K562 (cell line): ENCODE measurements at regions not wholly inside any gene's neighbourhood (a gene's known extent, or its start where the extent isn't known, plus 50 kb on each side); places are given as distances from the start of the nearest gene placed in this dataset.

Source experiments
- ATAC-seq: fragments of 200-7000 bp; cut with Tn5 transposase; 3 replicates; pipeline ENCODE4 v1.9.1; 2020; ENCODE audit warnings: moderate library complexity
- BruUV-seq: library from RNA; stranded (reverse); fragments of 400-500 nt; replicated peaks from 2 replicates; lab custom pipeline; 2021; lab: Mats Ljungman, UMichigan
- CTCF ChIA-PET: fragments of 300-600 bp; formaldehyde crosslinking; extraction: SDS; loops from one replicate; lab custom pipeline; 2021; ENCODE audit warnings: low intra/inter-chr PET ratio; lab: Yijun Ruan, JAX
- POLR2A ChIA-PET: fragments of 300-600, 350-650 bp; sonication (Branson Sonifier 250); formaldehyde crosslinking; extraction: SDS; loops from one replicate; lab custom pipeline; 2021; ENCODE audit warnings: antibody characterized with exemption, inconsistent platforms; lab: Yijun Ruan, JAX
- DNase-seq, 4 experiments: peaks; one replicate each; pipeline versions ENCODE4 v3.0.0 to v3.0.0-alpha.2; 2011 to 2018; ENCODE audit warnings: low spot score in 3 of 4, mixed read lengths in 3 of 4; ENCODE audit errors: extremely low read depth in 1 of 4
- FAIRE-seq: peaks from 2 replicates; lab custom pipeline; 2011; peaks lifted over from hg19 to GRCh38; lab: Jason Lieb, UNC
- H2AFZ ChIP-seq: 2 replicates; pipeline ENCODE4 v1.6.0; 2011; ENCODE audit warnings: low read depth, low read length, control low read depth, inconsistent platforms
- H3K27ac ChIP-seq: fragments of 200-600 bp; 3 replicates; pipeline ENCODE4 v1.8.0; 2011; ENCODE audit warnings: low read depth, mild to moderate bottlenecking, control low read depth, inconsistent platforms, low read length, moderate library complexity, mixed read lengths; ENCODE audit errors: extremely low read depth
- H3K27me3 ChIP-seq, 2 experiments: fragments of 300-600 bp in 1 of 2; 2 replicates in 1 of 2; 3 replicates in 1 of 2; pipeline versions ENCODE4 v1.6.0 to v1.8.0; 2011; ENCODE audit warnings: inconsistent platforms in 2 of 2, low read length in 2 of 2, mild to moderate bottlenecking in 1 of 2, mixed read lengths in 1 of 2, moderate library complexity in 1 of 2; ENCODE audit not compliant: control insufficient read depth in 2 of 2, insufficient read depth in 2 of 2
- H3K36me3 ChIP-seq: fragments of 300-600 bp; 3 replicates; pipeline ENCODE4 v1.8.0; 2011; ENCODE audit warnings: mild to moderate bottlenecking, low read length, inconsistent platforms; ENCODE audit not compliant: control insufficient read depth, insufficient read depth
- H3K4me1 ChIP-seq, 2 experiments: fragments of 200-600 bp in 1 of 2; replicated peaks in 1 of 2; 2 replicates in 1 of 2; 3 replicates in 1 of 2; pipeline versions ENCODE4 v1.5.1 to v1.8.0; 2011; ENCODE audit warnings: inconsistent platforms in 2 of 2, low read length in 2 of 2, mild to moderate bottlenecking in 1 of 2, mixed read lengths in 1 of 2, moderate library complexity in 1 of 2; ENCODE audit not compliant: control insufficient read depth in 2 of 2, insufficient read depth in 2 of 2
- H3K4me2 ChIP-seq: 2 replicates; pipeline ENCODE4 v1.6.1; 2011; ENCODE audit warnings: low read length, control low read depth, inconsistent platforms, mixed read lengths; ENCODE audit not compliant: insufficient read depth
- H3K4me3 ChIP-seq: fragments of 200-600 bp; sonication (generic), shearing (Covaris generic); 2 replicates; pipeline ENCODE4 v1.5.1; 2016; ENCODE audit warnings: control low read depth, inconsistent platforms
- H3K79me2 ChIP-seq: fragments of 200-600 bp; 3 replicates; pipeline ENCODE4 v1.8.0; 2011; ENCODE audit warnings: low read length, inconsistent platforms; ENCODE audit not compliant: control insufficient read depth, insufficient read depth
- H3K9ac ChIP-seq, 2 experiments: 2 replicates each; pipeline versions ENCODE4 v1.6.0 to v1.6.1; 2011; ENCODE audit warnings: low read depth in 2 of 2, low read length in 2 of 2, control low read depth in 1 of 2, inconsistent platforms in 1 of 2, mild to moderate bottlenecking in 1 of 2, mixed read lengths in 1 of 2; ENCODE audit not compliant: insufficient read depth in 1 of 2
- H3K9me1 ChIP-seq: one replicate; pipeline ENCODE4 v1.6.0; 2011; ENCODE audit warnings: inconsistent platforms, mild to moderate bottlenecking, low read length, moderate library complexity; ENCODE audit not compliant: control insufficient read depth, insufficient read depth
- H3K9me3 ChIP-seq: replicated peaks from 2 replicates; pipeline ENCODE4 v1.5.1; 2011; ENCODE audit warnings: low read depth, low read length, inconsistent platforms; ENCODE audit not compliant: control insufficient read depth, insufficient read depth
- H4K20me1 ChIP-seq: replicated peaks from 2 replicates; pipeline ENCODE4 v1.6.1; 2011; ENCODE audit warnings: low read length, inconsistent platforms, mixed read lengths; ENCODE audit not compliant: control insufficient read depth, insufficient read depth
- CHD1 ChIP-seq: fragments of 200-600 bp; sonication (generic); IDR thresholded peaks from one replicate; pipeline ENCODE4 v1.6.1; 2012; ENCODE audit warnings: mild to moderate bottlenecking, moderate library complexity, low read length, inconsistent platforms
- CSDE1 ChIP-seq, 2 experiments: fragments of 450-650 bp; IDR thresholded peaks; 2 replicates each; pipeline ENCODE4 v1.6.1; 2016; ENCODE audit warnings: mild to moderate bottlenecking in 1 of 2
- CTCFL ChIP-seq: IDR thresholded peaks from 2 replicates; pipeline ENCODE4 v1.6.1; 2011; ENCODE audit warnings: borderline replicate concordance, low read depth, mild to moderate bottlenecking, moderate library complexity, low read length; ENCODE audit not compliant: insufficient read depth, poor library complexity, severe bottlenecking
- DACH1 ChIP-seq: fragments of 450-650 bp; IDR thresholded peaks from 2 replicates; pipeline ENCODE4 v1.6.1; 2018; ENCODE audit not compliant: partially characterized antibody
- ERF ChIP-seq: fragments of 450-650 bp; formaldehyde crosslinking; IDR thresholded peaks from 2 replicates; pipeline ENCODE4 v1.4.0; 2020; ENCODE audit warnings: mild to moderate bottlenecking, mixed read lengths
- FOS ChIP-seq: IDR thresholded peaks from 3 replicates; pipeline ENCODE4 v1.6.1; 2011; ENCODE audit not compliant: insufficient read length; ENCODE audit errors: extremely low read depth
- KDM1A ChIP-seq, 2 experiments: fragments of 450-650 bp; IDR thresholded peaks; 2 replicates each; pipeline ENCODE4 v1.6.1; 2016; ENCODE audit warnings: mild to moderate bottlenecking in 2 of 2
- L3MBTL2 ChIP-seq: fragments of 450-650 bp; IDR thresholded peaks from 2 replicates; pipeline ENCODE4 v1.6.1; 2016; ENCODE audit warnings: mild to moderate bottlenecking, moderate library complexity
- MECOM ChIP-seq: fragments of 250-450 bp; sonication (Bioruptor Pico); IDR thresholded peaks from 2 replicates; pipeline ENCODE4 v1.8.0; 2022; ENCODE audit warnings: inconsistent platforms
- MTA1 ChIP-seq: fragments of 450-650 bp; IDR thresholded peaks from 2 replicates; pipeline ENCODE4 v1.6.1; 2017; ENCODE audit warnings: borderline replicate concordance
- PHF8 ChIP-seq: fragments of 200-600 bp; sonication (generic); IDR thresholded peaks from 2 replicates; pipeline ENCODE4 v1.6.1; 2012; ENCODE audit warnings: mixed run types, mild to moderate bottlenecking, inconsistent platforms, low read length, moderate library complexity, borderline replicate concordance
- PRMT5 ChIP-seq: sonication (generic); formaldehyde crosslinking; IDR thresholded peaks from 2 replicates; pipeline ENCODE4 v1.5.0; 2020; ENCODE audit warnings: missing genetic modification reagents
- PURB ChIP-seq: sonication (generic); formaldehyde crosslinking; IDR thresholded peaks from 2 replicates; pipeline ENCODE4 v1.9.0; 2021; ENCODE audit warnings: low read depth, mild to moderate bottlenecking, missing genetic modification reagents
- RBM17 ChIP-seq: fragments of 200-400 bp; formaldehyde crosslinking; IDR thresholded peaks from 2 replicates; pipeline ENCODE4 v1.6.1; 2017; ENCODE audit warnings: low read depth, mild to moderate bottlenecking, low read length, borderline replicate concordance
- RERE ChIP-seq: sonication (generic); formaldehyde crosslinking; IDR thresholded peaks from 2 replicates; pipeline ENCODE4 v1.8.0; 2023; ENCODE audit warnings: missing genetic modification reagents, mild to moderate bottlenecking, borderline replicate concordance
- SIX5 ChIP-seq, 2 experiments: IDR thresholded peaks; 2 replicates each; pipeline ENCODE4 v1.6.1; 2011; ENCODE audit warnings: low read length in 2 of 2, borderline replicate concordance in 1 of 2, low read depth in 1 of 2, mild to moderate bottlenecking in 1 of 2, moderate library complexity in 1 of 2; ENCODE audit not compliant: insufficient read depth in 1 of 2
- ZBED1 ChIP-seq: IDR thresholded peaks from 2 replicates; pipeline ENCODE4 v1.6.1; 2014
- ZNF511 ChIP-seq: sonication (generic); formaldehyde crosslinking; IDR thresholded peaks from 2 replicates; pipeline ENCODE4 v1.8.0; 2022; ENCODE audit warnings: mild to moderate bottlenecking, missing genetic modification reagents
- WGBS: fragments of 100-300 bp; shearing (Covaris generic); methylation state at CpG from one replicate; pipeline ENCODE4 v1.1.6; 2016; ENCODE audit warnings: low coverage, mixed read lengths; ENCODE audit not compliant: insufficient coverage; ENCODE audit errors: missing lambda C conversion rate; 5-methylcytosine and 5-hydroxymethylcytosine counted together
- in situ Hi-C: fragments of 300-500 bp; cut with MboI; formaldehyde crosslinking; loops from 4 replicates; pipeline ENCODE4 v1.15.0; 2018; ENCODE audit warnings: inconsistent platforms, mixed read lengths
- intact Hi-C: fragments of 100-400 bp; cut with micrococcal nuclease; formaldehyde crosslinking; loops from 2 replicates; pipeline ENCODE4 v1.14.2; 2022

- H3K27me3 ChIP-seq = no peaks in the 10 kb centered on the region
- intact Hi-C loops (no loop called here), in situ Hi-C loops (no loop called here)
- H3K79me2 ChIP-seq = no peaks in the 10 kb centered on the region
- H3K4me1 ChIP-seq = no peaks in the 10 kb centered on the region
- H3K9me3 ChIP-seq = no peaks in the 10 kb centered on the region
- ChIA-PET CTCF (no interaction called here), POLR2A (no interaction called here)
- ATAC-seq (no peak), FAIRE-seq (no peak), DNase-seq (peak in 1 of 4 experiments; percentile 4)
- no peak overlapping the region for H3K4me2 ChIP-seq
- no peak overlapping the region for H3K4me3 ChIP-seq
- TF ChIP-seq RBM17 (no peak), L3MBTL2 (no peak), MTA1 (no peak), FOS (no peak), SIX5 (IDR thresholded peaks at IDR 0.05; ENCODE audit: borderline replicate concordance in 1 of 2, insufficient read depth in 1 of 2, low read depth in 1 of 2, low read length in 2 of 2) (no peak), PURB (CRISPR knock-in tag) (no peak), ERF (CRISPR knock-in tag) (no peak), DACH1 (no peak), CTCFL (no peak), RERE (CRISPR knock-in tag) (no peak), ZNF511 (CRISPR knock-in tag) (no peak), PRMT5 (CRISPR knock-in tag) (no peak), KDM1A (IDR thresholded peaks at IDR 0.05) (no peak), CSDE1 (IDR thresholded peaks at IDR 0.05) (no peak), ZBED1 (no peak), CHD1 (no peak), PHF8 (no peak), MECOM (no peak)
- no peaks in the 10 kb centered on the region for H4K20me1 ChIP-seq
- H3K27ac ChIP-seq = no peak overlapping the region
- no TSS peak for BruUV-seq
- no peak overlapping the region for H2AFZ ChIP-seq
- H3K36me3 ChIP-seq = no peaks in the 10 kb centered on the region
- 0% methylated on average over 2 of the region's 2 CpGs for WGBS
- no peak overlapping the region for H3K9ac ChIP-seq
- no peaks in the 10 kb centered on the region for H3K9me1 ChIP-seq
Observed at GRCh38 chr9:75588808-75589207, 301.7 kb upstream of the PCSK5 start.
